ENCODE measurements at regions not wholly inside any gene's neighbourhood (a gene's known extent, or its start where the extent isn't known, plus 50 kb on each side); places are given as distances from the start of the nearest gene placed in this dataset.

- Histone ChIP-seq H3K27ac (no peak overlapping the region), H3K9me3 (no peaks in the 10 kb centered on the region), H3K27me3 (no peaks in the 10 kb centered on the region), H3K4me1 (no peaks in the 10 kb centered on the region), H3K36me3 (no peaks in the 10 kb centered on the region), H3K4me3 (no peak overlapping the region)
- DNase-seq, result no peak
- TF ChIP-seq POLR2A (IDR thresholded peaks at IDR 0.05), result no peak
- TF ChIP-seq CTCF (IDR thresholded peaks at IDR 0.05), result no peak
These were observed 422.5 kb upstream of the MARCKS start for GRCh38 chr6:113434641-113435040.

- no peak overlapping the region for H3K27ac ChIP-seq
- H3K27me3 ChIP-seq, result no peaks in the 10 kb centered on the region
- H3K36me3 ChIP-seq, result no peaks in the 10 kb centered on the region
- no peak overlapping the region for H3K4me3 ChIP-seq
- no peak for DNase-seq
- TF ChIP-seq POLR2A (IDR thresholded peaks at IDR 0.05), result no peak
- TF ChIP-seq CTCF (IDR thresholded peaks at IDR 0.05), result no peak
- no peaks in the 10 kb centered on the region for H3K4me1 ChIP-seq
- H3K9me3 ChIP-seq, result no peaks in the 10 kb centered on the region
These were observed 419.6 kb upstream of the MARCKS start for GRCh38 chr6:113437566-113437965.

GRCh38 chr6:113439866-113440265, 417.3 kb upstream of the MARCKS start:
- no peaks in the 10 kb centered on the region for H3K36me3 ChIP-seq
- no peak for DNase-seq
- no peak overlapping the region for H3K27ac ChIP-seq
- no peaks in the 10 kb centered on the region for H3K4me1 ChIP-seq
- H3K9me3 ChIP-seq, result no peaks in the 10 kb centered on the region
- H3K4me3 ChIP-seq, result no peak overlapping the region
- TF ChIP-seq POLR2A (IDR thresholded peaks at IDR 0.05) (no peak), CTCF (IDR thresholded peaks at IDR 0.05) (no peak)
- H3K27me3 ChIP-seq, result no peaks in the 10 kb centered on the region

GRCh38 chr6:113442040-113442439, 415.1 kb upstream of the MARCKS start:
- no peak for TF ChIP-seq POLR2A (IDR thresholded peaks at IDR 0.05)
- no peak for TF ChIP-seq CTCF (IDR thresholded peaks at IDR 0.05)
- no peak for DNase-seq
- no peaks in the 10 kb centered on the region for H3K9me3 ChIP-seq
- no peaks in the 10 kb centered on the region for H3K4me1 ChIP-seq
- H3K27me3 ChIP-seq, result no peaks in the 10 kb centered on the region
- H3K36me3 ChIP-seq, result no peaks in the 10 kb centered on the region
- H3K27ac ChIP-seq, result no peak overlapping the region
- no peak overlapping the region for H3K4me3 ChIP-seq

GRCh38 chr6:113445201-113445600, 411.9 kb upstream of the MARCKS start:
- Histone ChIP-seq H3K4me3 (no peak overlapping the region), H3K36me3 (no peaks in the 10 kb centered on the region), H3K27me3 (no peaks in the 10 kb centered on the region), H3K27ac (no peak overlapping the region), H3K9me3 (no peaks in the 10 kb centered on the region), H3K4me1 (no peaks in the 10 kb centered on the region)
- DNase-seq, result no peak
- no peak for TF ChIP-seq CTCF (IDR thresholded peaks at IDR 0.05)
- no peak for TF ChIP-seq POLR2A (IDR thresholded peaks at IDR 0.05)
